Caco-2 (cell line): ENCODE measurements at regions not wholly inside any gene's neighbourhood (a gene's known extent, or its start where the extent isn't known, plus 50 kb on each side); places are given as distances from the start of the nearest gene placed in this dataset.

Source experiments
- BruUV-seq: library from RNA; stranded (reverse); fragments of 400-500 nt; replicated peaks from 2 replicates; lab custom pipeline; 2021; lab: Mats Ljungman, UMichigan
- CTCF ChIA-PET: fragments of 300-600 bp; sonication (Branson Sonifier 250); formaldehyde crosslinking; loops from one replicate; lab custom pipeline; 2022; ENCODE audit warnings: antibody characterized with exemption; lab: Charles Lee
- POLR2A ChIA-PET: fragments of 300-600 bp; sonication (Branson Sonifier 250); formaldehyde crosslinking; loops from one replicate; lab custom pipeline; 2022; ENCODE audit warnings: antibody characterized with exemption; lab: Charles Lee
- DNase-seq, 2 experiments: peaks; one replicate each; pipeline versions ENCODE4 v3.0.0 to v3.0.0-alpha.2; 2020 to 2022
- H3K27me3 ChIP-seq: replicated peaks from 2 replicates; pipeline ENCODE4 v1.6.0; 2011; ENCODE audit warnings: low read length; ENCODE audit not compliant: control insufficient read depth, insufficient read depth
- H3K36me3 ChIP-seq: 2 replicates; pipeline ENCODE4 v1.5.1; 2011; ENCODE audit warnings: low read length; ENCODE audit not compliant: control insufficient read depth, insufficient read depth
- H3K4me1 ChIP-seq: fragments of 250-450 bp; sonication (Bioruptor Pico); 2 replicates; pipeline ENCODE4 v1.5.1; 2020; ENCODE audit warnings: mild to moderate bottlenecking
- H3K4me3 ChIP-seq: 2 replicates; pipeline ENCODE4 v1.5.1; 2011; ENCODE audit warnings: low read depth, mild to moderate bottlenecking, control low read depth, low read length
- H3K9me3 ChIP-seq: fragments of 250-450 bp; sonication (Bioruptor Pico); 2 replicates; pipeline ENCODE4 v1.5.1; 2020; ENCODE audit warnings: mild to moderate bottlenecking, moderate library complexity
- H3K27ac Mint-ChIP-seq: one replicate; pipeline ENCODE4 v1.8.0; 2022; ENCODE audit warnings: mixed read lengths; ENCODE audit not compliant: unreplicated experiment
- H3K27me3 Mint-ChIP-seq: one replicate; pipeline ENCODE4 v1.8.0; 2022; ENCODE audit warnings: mixed read lengths; ENCODE audit not compliant: insufficient read depth, unreplicated experiment
- H3K36me3 Mint-ChIP-seq: one replicate; pipeline ENCODE4 v1.8.0; 2022; ENCODE audit warnings: mild to moderate bottlenecking, mixed read lengths; ENCODE audit not compliant: insufficient read depth, unreplicated experiment
- H3K4me1 Mint-ChIP-seq: one replicate; pipeline ENCODE4 v1.8.0; 2022; ENCODE audit warnings: low read depth, mixed read lengths; ENCODE audit not compliant: unreplicated experiment
- H3K4me3 Mint-ChIP-seq: one replicate; pipeline ENCODE4 v1.8.0; 2022; ENCODE audit warnings: mild to moderate bottlenecking, moderate library complexity, mixed read lengths; ENCODE audit not compliant: unreplicated experiment
- H3K9me3 Mint-ChIP-seq: one replicate; pipeline ENCODE4 v1.8.0; 2022; ENCODE audit warnings: mixed read lengths; ENCODE audit not compliant: unreplicated experiment
- CTCF ChIP-seq, 2 experiments: fragments of 200-600 bp in 1 of 2; IDR thresholded peaks; 1 replicate in 1 of 2; 2 replicates in 1 of 2; pipeline versions ENCODE4 v1.5.1 to v1.8.0; 2011 to 2022; ENCODE audit warnings: antibody characterized with exemption in 1 of 2, control low read depth in 1 of 2, inconsistent platforms in 1 of 2, low read depth in 1 of 2, low read length in 1 of 2, mild to moderate bottlenecking in 1 of 2, moderate library complexity in 1 of 2; ENCODE audit not compliant: insufficient read depth in 1 of 2, severe bottlenecking in 1 of 2, unreplicated experiment in 1 of 2
- intact Hi-C: fragments of 100-400 bp; cut with micrococcal nuclease; formaldehyde crosslinking; loops from one replicate; pipeline ENCODE4 v1.10.0; 2022; ENCODE audit not compliant: unreplicated experiment

- no peak for TF ChIP-seq CTCF (IDR thresholded peaks at IDR 0.05; ENCODE audit: insufficient read depth in 1 of 2, low read depth in 1 of 2, low read length in 1 of 2, severe bottlenecking in 1 of 2, unreplicated experiment in 1 of 2)
- intact Hi-C loops, result no loop called here
- CTCF ChIA-PET, result no interaction called here
These were observed 340.1 kb upstream of the GYPC start for GRCh38 chr2:126315828-126316227.

GRCh38 chr2:126317790-126318431, 338.0 kb upstream of the GYPC start:
- no peaks in the 10 kb centered on the region for H3K36me3 Mint-ChIP-seq
- H3K27ac Mint-ChIP-seq, result no peak overlapping the region
- Histone ChIP-seq H3K36me3 (no peaks in the 10 kb centered on the region), H3K27me3 (no peaks in the 10 kb centered on the region), H3K4me3 (no peak overlapping the region), H3K9me3 (no peaks in the 10 kb centered on the region), H3K4me1 (no peaks in the 10 kb centered on the region)
- intact Hi-C loops, result no loop called here
- no peak for DNase-seq
- no peak overlapping the region for H3K4me3 Mint-ChIP-seq
- CTCF ChIA-PET, result no interaction called here
- no peaks in the 10 kb centered on the region for H3K9me3 Mint-ChIP-seq
- no TSS peak for BruUV-seq
- no peaks in the 10 kb centered on the region for H3K27me3 Mint-ChIP-seq
- no peak for TF ChIP-seq CTCF (IDR thresholded peaks at IDR 0.05; ENCODE audit: insufficient read depth in 1 of 2, low read depth in 1 of 2, low read length in 1 of 2, severe bottlenecking in 1 of 2, unreplicated experiment in 1 of 2)
- POLR2A ChIA-PET, result interaction anchor here (0.6 kb wide), 1 partner anchor 1401 kb away, joined by 3 read pairs; no protein-coding TSS in a partner anchor
- H3K4me1 Mint-ChIP-seq, result peaks cover 9% of the 10 kb centered on the region

More at GRCh38 chr2:126315828-126316227, 340.1 kb upstream of the GYPC start:
- no peaks in the 10 kb centered on the region for H3K27me3 ChIP-seq
- H3K9me3 ChIP-seq, result no peaks in the 10 kb centered on the region
- DNase-seq, result no peak
- no peak overlapping the region for H3K4me3 ChIP-seq
- BruUV-seq, result no TSS peak
- no peaks in the 10 kb centered on the region for H3K36me3 ChIP-seq
- no peaks in the 10 kb centered on the region for H3K4me1 ChIP-seq
- POLR2A ChIA-PET, result no interaction called here
- no peaks in the 10 kb centered on the region for H3K27me3 Mint-ChIP-seq
- no peaks in the 10 kb centered on the region for H3K9me3 Mint-ChIP-seq
- peaks cover 9% of the 10 kb centered on the region for H3K4me1 Mint-ChIP-seq
- H3K4me3 Mint-ChIP-seq, result no peak overlapping the region
- H3K36me3 Mint-ChIP-seq, result no peaks in the 10 kb centered on the region
- no peak overlapping the region for H3K27ac Mint-ChIP-seq

GRCh38 chr2:126322342-126322741, 333.6 kb upstream of the GYPC start:
- intact Hi-C loops, result no loop called here
- no peak overlapping the region for H3K4me3 Mint-ChIP-seq
- H3K4me1 ChIP-seq, result no peaks in the 10 kb centered on the region
- H3K27me3 ChIP-seq, result no peaks in the 10 kb centered on the region
- DNase-seq, result no peak
- no peaks in the 10 kb centered on the region for H3K36me3 ChIP-seq
- no peak overlapping the region for H3K4me3 ChIP-seq
- POLR2A ChIA-PET, result no interaction called here
- no TSS peak for BruUV-seq
- H3K9me3 Mint-ChIP-seq, result no peaks in the 10 kb centered on the region
- peaks cover 5% of the 10 kb centered on the region for H3K4me1 Mint-ChIP-seq
- no peak for TF ChIP-seq CTCF (IDR thresholded peaks at IDR 0.05; ENCODE audit: insufficient read depth in 1 of 2, low read depth in 1 of 2, low read length in 1 of 2, severe bottlenecking in 1 of 2, unreplicated experiment in 1 of 2)
- CTCF ChIA-PET, result no interaction called here
- H3K9me3 ChIP-seq, result no peaks in the 10 kb centered on the region
- H3K27me3 Mint-ChIP-seq, result no peaks in the 10 kb centered on the region
- no peak overlapping the region for H3K27ac Mint-ChIP-seq
- no peaks in the 10 kb centered on the region for H3K36me3 Mint-ChIP-seq
